H1 (cell line): ENCODE measurements at regions not wholly inside any gene's neighbourhood (a gene's known extent, or its start where the extent isn't known, plus 50 kb on each side); places are given as distances from the start of the nearest gene placed in this dataset.

Experiments
- CHD7 ChIP-seq: fragments of 300-600 bp; sonication (generic); IDR thresholded peaks from 2 replicates; pipeline ENCODE4 v1.7.1; 2012; ENCODE audit warnings: low read length, moderate library complexity, mild to moderate bottlenecking, inconsistent platforms; ENCODE audit not compliant: insufficient replicate concordance
- CTBP2 ChIP-seq: IDR thresholded peaks from 2 replicates; pipeline ENCODE4 v1.7.0; 2011; ENCODE audit warnings: borderline replicate concordance, mild to moderate bottlenecking, moderate library complexity, mixed read lengths, low read length; ENCODE audit not compliant: insufficient read depth, insufficient read length
- EP300 ChIP-seq, 2 experiments: IDR thresholded peaks; 1 replicate in 1 of 2; 2 replicates in 1 of 2; pipeline ENCODE4 v1.6.1; 2011 to 2012; ENCODE audit warnings: low read depth in 2 of 2, low read length in 2 of 2, mild to moderate bottlenecking in 2 of 2, borderline replicate concordance in 1 of 2, inconsistent platforms in 1 of 2, moderate library complexity in 1 of 2
- HDAC6 ChIP-seq: IDR thresholded peaks from one replicate; pipeline ENCODE4 v1.7.1; 2012; ENCODE audit warnings: low read depth, mild to moderate bottlenecking, inconsistent platforms, low read length, moderate library complexity
- MAX ChIP-seq: IDR thresholded peaks from 2 replicates; pipeline ENCODE4 v1.6.1; 2012; ENCODE audit warnings: inconsistent platforms
- NRF1 ChIP-seq: IDR thresholded peaks from 2 replicates; pipeline ENCODE4 v1.6.1; 2011; ENCODE audit warnings: mild to moderate bottlenecking, low read depth, low read length, improper control_type of control experiment
- POLR2A ChIP-seq, 2 experiments: IDR thresholded peaks; 1 replicate in 1 of 2; 2 replicates in 1 of 2; pipeline ENCODE4 v1.6.1; 2011; ENCODE audit warnings: low read depth in 2 of 2, low read length in 2 of 2, mild to moderate bottlenecking in 2 of 2; ENCODE audit errors: control extremely low read depth in 1 of 2
- SAP30 ChIP-seq: fragments of 300-600 bp; sonication (generic); IDR thresholded peaks from 2 replicates; pipeline ENCODE4 v1.7.1; 2012; ENCODE audit warnings: low read length, moderate library complexity, mild to moderate bottlenecking, inconsistent platforms; ENCODE audit not compliant: insufficient read depth, insufficient replicate concordance
- USF2 ChIP-seq: IDR thresholded peaks from 2 replicates; pipeline ENCODE4 v1.6.1; 2011; ENCODE audit warnings: low read length, improper control_type of control experiment

GRCh38 chr12:92585115-92585727, 117.6 kb upstream of the PLEKHG7 start (continued):
- no peak for TF ChIP-seq USF2
- no peak for TF ChIP-seq CHD7
- no peak for TF ChIP-seq NRF1
- TF ChIP-seq POLR2A (IDR thresholded peaks at IDR 0.05; ENCODE audit: control extremely low read depth in 1 of 2, low read depth in 2 of 2, low read length in 2 of 2): no peak
- TF ChIP-seq EP300 (IDR thresholded peaks at IDR 0.05; ENCODE audit: borderline replicate concordance in 1 of 2, low read depth in 2 of 2, low read length in 2 of 2): no peak
- TF ChIP-seq CTBP2: no peak
- TF ChIP-seq MAX: no peak
- TF ChIP-seq HDAC6: no peak
- TF ChIP-seq SAP30: no peak
- TF ChIP-seq, all 59 proteins: peak for 0
